ENCODE measurements at regions not wholly inside any gene's neighbourhood (a gene's known extent, or its start where the extent isn't known, plus 50 kb on each side); places are given as distances from the start of the nearest gene placed in this dataset.
A peak's percentile ranks its signal among the peaks of the same experiment; 100 is the strongest.

DNA sequence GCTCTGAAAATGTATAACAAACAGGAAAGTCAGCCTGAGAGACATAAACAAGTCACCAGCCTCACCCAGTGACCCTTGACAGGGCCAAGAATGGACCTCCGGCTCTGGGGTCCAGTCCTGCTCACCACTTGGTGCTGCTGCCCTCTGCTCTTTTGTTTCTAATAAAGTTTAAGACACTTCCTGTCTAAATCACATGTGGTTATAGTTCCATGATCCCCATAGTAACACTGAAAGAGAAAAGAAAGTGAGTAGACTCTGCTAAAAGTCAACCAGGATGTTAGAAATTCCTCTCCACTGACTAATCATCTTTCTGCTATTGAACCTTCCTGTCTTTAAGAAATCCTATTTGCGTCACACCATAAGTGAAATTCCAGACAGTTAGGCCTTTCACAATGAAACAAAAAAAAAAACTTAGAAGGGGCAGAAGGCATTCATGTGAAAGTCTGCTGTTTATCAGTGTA is 179.2 kb upstream of the BET1 start:
- in situ Hi-C loops (cut with MboI; ENCODE audit: low sequenced_read_pairs) (no loop called here), intact Hi-C loops (cut with micrococcal nuclease) (loop anchor here (5.0 kb wide), 1 partner anchor 51 kb away; no protein-coding TSS in a partner anchor), dilution Hi-C loops (cut with HindIII; ENCODE audit: low sequenced_read_pairs, unreplicated experiment) (no loop called here)
- Histone ChIP-seq H2BK15ac (ENCODE audit: low read depth, low read length) (peak overlapping the region; percentile 87; the same call in 2 of the 3 replicates), H4K8ac (ENCODE audit: low read depth in 2 of 2, low read length in 2 of 2) (peak overlapping the region; percentile 57 to 98), H3K4ac (ENCODE audit: low read depth, low read length) (peak overlapping the region; percentile 92), H3K4me1 (ENCODE audit: control insufficient read depth, insufficient read depth, low read length) (peaks cover 8% of the 10 kb centered on the region; the same call in 1 of the 2 replicates), H3K9me1 (ENCODE audit: insufficient read depth, low read length) (peaks cover 7% of the 10 kb centered on the region), H3K9ac (ENCODE audit: low read depth, low read length) (peak overlapping the region; percentile 78), H2BK20ac (ENCODE audit: low read depth, low read length) (peak overlapping the region; percentile 95), H3K18ac (ENCODE audit: low read depth, low read length) (peak overlapping the region; percentile 100), H2AFZ (replicated peaks; ENCODE audit: low read length, poor library complexity) (peak overlapping the region; percentile 90), H3K14ac (replicated peaks; ENCODE audit: low read depth, low read length) (peak overlapping the region; percentile 88), H3K23ac (ENCODE audit: low read depth, low read length) (peak overlapping the region; percentile 80), H3K9me3 (ENCODE audit: control insufficient read depth, insufficient read depth, low read length) (no peaks in the 10 kb centered on the region), H3K4me2 (ENCODE audit: low read depth, low read length) (peak overlapping the region; percentile 92), H3K27me3 (ENCODE audit: control insufficient read depth, insufficient read depth, low read length) (no peaks in the 10 kb centered on the region), H4K5ac (ENCODE audit: low read depth, low read length) (peak overlapping the region; percentile 100), H4K91ac (ENCODE audit: insufficient read depth, low read depth, low read length) (peak overlapping the region; percentile 99), H2BK120ac (ENCODE audit: low read depth, low read length) (peak overlapping the region; percentile 98), H3K4me3 (ENCODE audit: insufficient read depth, low read depth, low read length) (peak overlapping the region; percentile 31; the same call in 1 of the 2 replicates), H3K27ac (ENCODE audit: insufficient read depth, low read length) (peak overlapping the region; percentile 97), H2AK9ac (replicated peaks; ENCODE audit: low read depth, low read length, poor library complexity) (peak overlapping the region; percentile 90), H3K79me1 (ENCODE audit: low read depth in 1 of 2, low read length in 2 of 2) (no peaks in the 10 kb centered on the region; a peak in 1 of 4 replicates), H3K36me3 (ENCODE audit: control insufficient read depth, insufficient read depth, low read length) (no peaks in the 10 kb centered on the region), H2BK5ac (ENCODE audit: low read depth, low read length, poor library complexity, severe bottlenecking) (peak overlapping the region; percentile 100), H2AK5ac (ENCODE audit: low read depth, low read length) (peak overlapping the region; percentile 80), H3K56ac (ENCODE audit: extremely low read depth, insufficient read depth, low read length) (peak overlapping the region; percentile 96), H4K20me1 (ENCODE audit: insufficient read depth, low read length) (no peaks in the 10 kb centered on the region)
- peak; percentile 78 for ATAC-seq (ENCODE audit: low read depth)
- BruUV-seq (replicated peaks): no TSS peak
- CTCF ChIA-PET: no interaction called here
- POLR2A ChIA-PET (ENCODE audit: unreplicated experiment): no interaction called here
- no CpG with 5 or more reads among the region's 2 CpGs for WGBS, 2 experiments (ENCODE audit: extremely low coverage in 2 of 2, insufficient read length in 1 of 2)
- peak; percentile 100 for DNase-seq
- TF ChIP-seq NFE2L2 (IDR thresholded peaks at IDR 0.05; ENCODE audit: low read depth, low read length) (no peak), RAD21 (IDR thresholded peaks at IDR 0.05; ENCODE audit: low read length) (no peak), RFX5 (IDR thresholded peaks at IDR 0.05; ENCODE audit: low read depth, low read length) (no peak), CEBPB (IDR thresholded peaks at IDR 0.05; ENCODE audit: low read depth, low read length) (peak; percentile 96), RCOR1 (IDR thresholded peaks at IDR 0.05; ENCODE audit: insufficient replicate concordance, low read length) (no peak), MAZ (IDR thresholded peaks at IDR 0.05; ENCODE audit: borderline replicate concordance, low read depth, low read length) (no peak), FOS (IDR thresholded peaks at IDR 0.05; ENCODE audit: low read depth, low read length) (peak; percentile 81), MXI1 (IDR thresholded peaks at IDR 0.05; ENCODE audit: borderline replicate concordance, low read depth, low read length) (no peak), USF2 (IDR thresholded peaks at IDR 0.05; ENCODE audit: low read depth, low read length) (peak; percentile 57), BHLHE40 (IDR thresholded peaks at IDR 0.05; ENCODE audit: low read depth, low read length) (no peak), CHD1 (IDR thresholded peaks at IDR 0.05; ENCODE audit: low read depth, low read length) (no peak; the same call in 1 of the 2 replicates), POLR2A (IDR thresholded peaks at IDR 0.05; ENCODE audit: low read depth, low read length) (peak; percentile 54; the same call in 1 of the 2 replicates), MAFK (IDR thresholded peaks at IDR 0.05; ENCODE audit: low read depth, low read length) (no peak), SMC3 (IDR thresholded peaks at IDR 0.05; ENCODE audit: low read depth, low read length) (no peak)
- TF ChIP-seq, protein P1, sequence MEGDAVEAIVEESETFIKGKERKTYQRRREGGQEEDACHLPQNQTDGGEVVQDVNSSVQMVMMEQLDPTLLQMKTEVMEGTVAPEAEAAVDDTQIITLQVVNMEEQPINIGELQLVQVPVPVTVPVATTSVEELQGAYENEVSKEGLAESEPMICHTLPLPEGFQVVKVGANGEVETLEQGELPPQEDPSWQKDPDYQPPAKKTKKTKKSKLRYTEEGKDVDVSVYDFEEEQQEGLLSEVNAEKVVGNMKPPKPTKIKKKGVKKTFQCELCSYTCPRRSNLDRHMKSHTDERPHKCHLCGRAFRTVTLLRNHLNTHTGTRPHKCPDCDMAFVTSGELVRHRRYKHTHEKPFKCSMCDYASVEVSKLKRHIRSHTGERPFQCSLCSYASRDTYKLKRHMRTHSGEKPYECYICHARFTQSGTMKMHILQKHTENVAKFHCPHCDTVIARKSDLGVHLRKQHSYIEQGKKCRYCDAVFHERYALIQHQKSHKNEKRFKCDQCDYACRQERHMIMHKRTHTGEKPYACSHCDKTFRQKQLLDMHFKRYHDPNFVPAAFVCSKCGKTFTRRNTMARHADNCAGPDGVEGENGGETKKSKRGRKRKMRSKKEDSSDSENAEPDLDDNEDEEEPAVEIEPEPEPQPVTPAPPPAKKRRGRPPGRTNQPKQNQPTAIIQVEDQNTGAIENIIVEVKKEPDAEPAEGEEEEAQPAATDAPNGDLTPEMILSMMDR (conservative IDR thresholded peaks at IDR 0.05; ENCODE audit: low read depth, low read length): 0 out of 2 replicates have a peak, but pooled peaks have one; percentile 5
- TF ChIP-seq, protein P2, sequence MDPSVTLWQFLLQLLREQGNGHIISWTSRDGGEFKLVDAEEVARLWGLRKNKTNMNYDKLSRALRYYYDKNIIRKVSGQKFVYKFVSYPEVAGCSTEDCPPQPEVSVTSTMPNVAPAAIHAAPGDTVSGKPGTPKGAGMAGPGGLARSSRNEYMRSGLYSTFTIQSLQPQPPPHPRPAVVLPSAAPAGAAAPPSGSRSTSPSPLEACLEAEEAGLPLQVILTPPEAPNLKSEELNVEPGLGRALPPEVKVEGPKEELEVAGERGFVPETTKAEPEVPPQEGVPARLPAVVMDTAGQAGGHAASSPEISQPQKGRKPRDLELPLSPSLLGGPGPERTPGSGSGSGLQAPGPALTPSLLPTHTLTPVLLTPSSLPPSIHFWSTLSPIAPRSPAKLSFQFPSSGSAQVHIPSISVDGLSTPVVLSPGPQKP (IDR thresholded peaks at IDR 0.05; ENCODE audit: borderline replicate concordance, low read depth, low read length): no peak

Measured in IMR-90 (cell line).